ENCODE measurements at regions not wholly inside any gene's neighbourhood (a gene's known extent, or its start where the extent isn't known, plus 50 kb on each side); places are given as distances from the start of the nearest gene placed in this dataset.
"Not testable (repeated sequence)": the region's sequence is repeated elsewhere in the genome, so short reads cannot be mapped to it uniquely, and the experiment has no call there.

DNA sequence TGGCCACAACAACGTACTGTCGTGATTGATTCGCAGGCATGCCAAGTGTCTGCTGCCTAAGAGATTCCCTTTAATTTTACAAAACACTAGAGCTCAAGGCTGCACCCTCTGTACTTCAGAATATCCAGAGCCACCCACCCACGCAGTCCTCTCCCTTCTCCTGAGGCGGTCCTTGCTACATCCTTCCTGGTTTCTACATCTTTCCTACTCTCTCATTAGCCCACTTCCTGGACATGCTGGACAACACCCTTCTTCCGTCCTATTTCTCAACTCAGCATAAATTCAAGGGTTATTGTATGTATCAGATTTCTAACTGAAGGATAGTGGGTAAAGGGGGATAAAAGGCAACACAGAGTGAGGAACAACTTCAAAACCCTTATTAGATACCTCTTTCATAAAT is 148.4 kb upstream of the MAP3K1 start:
- Histone ChIP-seq H3K9me3 (peaks cover 0 to 5% of the 10 kb centered on the region in 2 donors), H3K27ac (no peak overlapping the region), H3K4me3 (no peak overlapping the region), H3K27me3 (no peaks in the 10 kb centered on the region), H3K36me3 (no peaks in the 10 kb centered on the region), H3K4me1 (no peaks in the 10 kb centered on the region)
- TF ChIP-seq, protein P1, sequence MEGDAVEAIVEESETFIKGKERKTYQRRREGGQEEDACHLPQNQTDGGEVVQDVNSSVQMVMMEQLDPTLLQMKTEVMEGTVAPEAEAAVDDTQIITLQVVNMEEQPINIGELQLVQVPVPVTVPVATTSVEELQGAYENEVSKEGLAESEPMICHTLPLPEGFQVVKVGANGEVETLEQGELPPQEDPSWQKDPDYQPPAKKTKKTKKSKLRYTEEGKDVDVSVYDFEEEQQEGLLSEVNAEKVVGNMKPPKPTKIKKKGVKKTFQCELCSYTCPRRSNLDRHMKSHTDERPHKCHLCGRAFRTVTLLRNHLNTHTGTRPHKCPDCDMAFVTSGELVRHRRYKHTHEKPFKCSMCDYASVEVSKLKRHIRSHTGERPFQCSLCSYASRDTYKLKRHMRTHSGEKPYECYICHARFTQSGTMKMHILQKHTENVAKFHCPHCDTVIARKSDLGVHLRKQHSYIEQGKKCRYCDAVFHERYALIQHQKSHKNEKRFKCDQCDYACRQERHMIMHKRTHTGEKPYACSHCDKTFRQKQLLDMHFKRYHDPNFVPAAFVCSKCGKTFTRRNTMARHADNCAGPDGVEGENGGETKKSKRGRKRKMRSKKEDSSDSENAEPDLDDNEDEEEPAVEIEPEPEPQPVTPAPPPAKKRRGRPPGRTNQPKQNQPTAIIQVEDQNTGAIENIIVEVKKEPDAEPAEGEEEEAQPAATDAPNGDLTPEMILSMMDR (IDR thresholded peaks at IDR 0.05), result no peak
- DNase-seq (ENCODE audit: low spot score), result no peak

DNA sequence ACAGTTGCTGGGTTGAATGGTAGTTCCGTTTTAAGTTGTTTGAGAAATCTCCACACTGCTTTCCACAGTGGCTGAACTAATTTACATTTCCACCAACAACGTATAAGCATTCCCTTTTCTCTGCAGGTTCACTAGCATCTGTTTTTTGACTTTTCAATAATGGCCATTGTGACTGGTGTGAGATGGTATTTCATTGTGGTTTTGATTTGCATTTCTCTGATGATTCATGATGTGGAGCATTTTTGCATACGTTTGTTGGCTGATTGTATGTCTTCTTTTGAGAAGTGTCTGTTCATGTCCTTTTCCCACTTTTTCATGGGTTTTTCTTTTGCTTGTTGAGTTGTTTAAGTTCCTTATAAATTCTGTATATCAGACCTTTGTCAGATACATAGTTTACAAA is 150.2 kb upstream of the MAP3K1 start:
- not testable (repeated sequence) for H3K27me3 ChIP-seq

DNA sequence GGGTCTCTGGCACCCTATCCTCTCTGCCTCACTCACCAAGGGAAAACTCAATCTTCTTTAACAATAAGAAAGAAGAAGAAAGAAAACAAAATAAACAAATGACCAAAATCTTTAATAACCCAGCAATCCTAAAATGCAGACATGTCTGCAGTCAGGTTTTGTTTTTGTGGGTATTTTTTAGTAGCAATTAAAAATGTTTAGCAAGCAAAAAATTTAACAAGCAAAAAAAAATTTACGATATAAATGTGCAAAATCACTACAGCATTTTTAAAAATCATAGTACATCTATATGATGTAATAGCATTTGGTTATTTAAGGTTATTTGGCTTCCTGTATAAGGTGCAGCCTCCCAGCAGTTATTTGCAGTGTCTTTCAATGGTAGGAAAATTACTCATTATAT is 151.3 kb upstream of the MAP3K1 start:
- no peak overlapping the region for H3K4me3 ChIP-seq
- no peak for DNase-seq (ENCODE audit: low spot score)
- TF ChIP-seq, protein P1 (IDR thresholded peaks at IDR 0.05), result no peak
- H3K27ac ChIP-seq, result no peak overlapping the region
- H3K9me3 ChIP-seq, result peaks cover 0 to 5% of the 10 kb centered on the region in 2 donors
- no peaks in the 10 kb centered on the region for H3K27me3 ChIP-seq
- no peaks in the 10 kb centered on the region for H3K4me1 ChIP-seq
- no peaks in the 10 kb centered on the region for H3K36me3 ChIP-seq

More for the DNA sequence above, 150.2 kb upstream of the MAP3K1 start:
- H3K4me1 ChIP-seq; H3K9me3 ChIP-seq; H3K36me3 ChIP-seq; H3K27ac ChIP-seq; DNase-seq (ENCODE audit: low spot score); H3K4me3 ChIP-seq: not testable (repeated sequence)

DNA sequence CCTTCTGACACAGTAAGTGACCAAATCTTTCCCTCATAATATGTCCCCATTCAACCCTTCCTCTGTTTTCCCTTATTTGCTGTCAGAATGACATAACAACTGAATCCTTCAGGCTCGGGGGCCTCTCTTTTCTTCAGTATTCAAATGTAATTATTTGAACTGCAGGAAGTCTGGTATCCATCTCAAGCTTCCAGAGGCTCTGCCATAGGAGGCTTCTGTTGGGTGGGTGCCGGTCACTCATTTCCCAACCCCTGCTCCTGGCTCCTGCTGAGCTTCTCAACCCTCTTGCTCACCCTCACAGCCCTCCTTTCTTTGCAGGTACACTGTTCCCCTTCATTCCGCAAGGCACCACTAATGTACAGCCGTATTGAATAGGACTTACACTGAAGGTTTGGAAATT is 151.8 kb upstream of the MAP3K1 start:
- Histone ChIP-seq H3K9me3 (peaks cover 0 to 5% of the 10 kb centered on the region in 2 donors), H3K27me3 (no peaks in the 10 kb centered on the region), H3K4me1 (no peaks in the 10 kb centered on the region), H3K27ac (no peak overlapping the region), H3K4me3 (no peak overlapping the region), H3K36me3 (no peaks in the 10 kb centered on the region)
- DNase-seq (ENCODE audit: low spot score), result no peak
- TF ChIP-seq, protein P1 (IDR thresholded peaks at IDR 0.05), result no peak

DNA sequence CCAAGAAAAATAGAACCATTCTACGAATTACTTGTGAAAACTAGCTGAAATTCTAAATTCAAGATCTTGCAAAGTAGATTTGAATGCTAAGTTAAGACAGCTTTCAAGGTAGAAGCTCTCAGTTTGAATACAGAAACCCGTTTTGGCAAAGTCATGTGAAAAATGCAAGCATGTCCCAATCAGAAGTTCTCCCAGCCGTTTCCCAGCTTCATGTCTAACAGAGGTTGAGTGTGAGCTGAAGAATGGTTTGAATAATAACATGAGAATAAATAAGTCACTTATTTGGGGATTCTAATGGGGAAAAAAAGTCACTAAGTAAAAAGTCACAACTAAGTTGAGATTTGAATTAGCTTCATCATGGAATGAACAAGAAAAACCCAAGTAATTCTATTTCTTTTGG is 152.5 kb upstream of the MAP3K1 start:
- no peak overlapping the region for H3K4me3 ChIP-seq
- H3K27me3 ChIP-seq, result no peaks in the 10 kb centered on the region
- TF ChIP-seq, protein P1 (IDR thresholded peaks at IDR 0.05), result no peak
- DNase-seq (ENCODE audit: low spot score), result no peak
- H3K36me3 ChIP-seq, result no peaks in the 10 kb centered on the region
- H3K4me1 ChIP-seq, result no peaks in the 10 kb centered on the region
- peaks cover 0 to 5% of the 10 kb centered on the region in 2 donors for H3K9me3 ChIP-seq
- H3K27ac ChIP-seq, result no peak overlapping the region

DNA sequence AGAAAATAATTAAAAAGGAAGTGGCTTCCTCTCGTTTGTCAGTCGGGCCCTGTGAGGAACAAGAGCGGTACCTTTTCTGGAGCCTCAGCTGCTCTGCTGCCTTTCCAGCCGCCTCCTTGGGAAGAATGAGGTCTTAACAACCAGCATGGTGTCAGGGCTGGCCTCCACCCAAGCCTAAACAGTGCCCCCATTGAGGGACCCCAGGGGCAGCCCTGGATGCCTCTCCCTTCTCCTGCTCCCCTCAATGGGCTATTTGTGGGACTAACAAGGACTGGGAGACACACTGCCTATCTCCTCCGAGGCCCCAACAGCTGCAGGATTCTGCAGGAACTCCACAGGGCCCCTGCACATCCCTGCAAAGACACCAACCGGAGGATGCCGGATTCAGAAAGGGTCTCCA is 155.4 kb upstream of the MAP3K1 start:
- no peaks in the 10 kb centered on the region for H3K36me3 ChIP-seq
- no peaks in the 10 kb centered on the region for H3K27me3 ChIP-seq
- TF ChIP-seq, protein P1 (IDR thresholded peaks at IDR 0.05), result no peak
- no peak overlapping the region for H3K4me3 ChIP-seq
- H3K9me3 ChIP-seq, result no peaks in the 10 kb centered on the region
- DNase-seq (ENCODE audit: low spot score), result no peak
- H3K4me1 ChIP-seq, result no peaks in the 10 kb centered on the region
- no peak overlapping the region for H3K27ac ChIP-seq

Measured in right atrium auricular region (tissue), 2 donors.